ENCODE measurements at regions not wholly inside any gene's neighbourhood (a gene's known extent, or its start where the extent isn't known, plus 50 kb on each side); places are given as distances from the start of the nearest gene placed in this dataset.

DNA sequence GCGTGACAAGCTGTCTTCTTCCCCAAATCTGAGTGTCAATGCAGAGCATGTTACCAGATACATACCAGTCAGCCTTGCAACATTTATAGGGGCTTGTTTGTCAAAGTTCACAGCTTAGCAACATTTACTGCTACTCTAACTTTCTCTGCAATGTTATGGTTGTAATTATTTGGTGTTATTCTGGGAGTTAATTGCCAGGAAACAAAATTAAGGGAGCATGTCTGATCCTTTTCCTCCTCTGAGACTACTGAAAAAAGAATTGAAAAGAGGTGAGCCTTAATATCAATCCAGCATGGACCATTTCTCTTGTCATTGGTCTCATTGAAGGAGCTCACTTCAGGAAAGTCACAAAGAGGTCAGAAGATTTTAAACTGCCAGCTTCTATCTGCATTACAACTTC, 465.6 kb upstream of the LINC00305 start:
- TF ChIP-seq, protein P1, sequence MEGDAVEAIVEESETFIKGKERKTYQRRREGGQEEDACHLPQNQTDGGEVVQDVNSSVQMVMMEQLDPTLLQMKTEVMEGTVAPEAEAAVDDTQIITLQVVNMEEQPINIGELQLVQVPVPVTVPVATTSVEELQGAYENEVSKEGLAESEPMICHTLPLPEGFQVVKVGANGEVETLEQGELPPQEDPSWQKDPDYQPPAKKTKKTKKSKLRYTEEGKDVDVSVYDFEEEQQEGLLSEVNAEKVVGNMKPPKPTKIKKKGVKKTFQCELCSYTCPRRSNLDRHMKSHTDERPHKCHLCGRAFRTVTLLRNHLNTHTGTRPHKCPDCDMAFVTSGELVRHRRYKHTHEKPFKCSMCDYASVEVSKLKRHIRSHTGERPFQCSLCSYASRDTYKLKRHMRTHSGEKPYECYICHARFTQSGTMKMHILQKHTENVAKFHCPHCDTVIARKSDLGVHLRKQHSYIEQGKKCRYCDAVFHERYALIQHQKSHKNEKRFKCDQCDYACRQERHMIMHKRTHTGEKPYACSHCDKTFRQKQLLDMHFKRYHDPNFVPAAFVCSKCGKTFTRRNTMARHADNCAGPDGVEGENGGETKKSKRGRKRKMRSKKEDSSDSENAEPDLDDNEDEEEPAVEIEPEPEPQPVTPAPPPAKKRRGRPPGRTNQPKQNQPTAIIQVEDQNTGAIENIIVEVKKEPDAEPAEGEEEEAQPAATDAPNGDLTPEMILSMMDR (conservative IDR thresholded peaks at IDR 0.05; ENCODE audit: low read depth, low read length): no peak

DNA sequence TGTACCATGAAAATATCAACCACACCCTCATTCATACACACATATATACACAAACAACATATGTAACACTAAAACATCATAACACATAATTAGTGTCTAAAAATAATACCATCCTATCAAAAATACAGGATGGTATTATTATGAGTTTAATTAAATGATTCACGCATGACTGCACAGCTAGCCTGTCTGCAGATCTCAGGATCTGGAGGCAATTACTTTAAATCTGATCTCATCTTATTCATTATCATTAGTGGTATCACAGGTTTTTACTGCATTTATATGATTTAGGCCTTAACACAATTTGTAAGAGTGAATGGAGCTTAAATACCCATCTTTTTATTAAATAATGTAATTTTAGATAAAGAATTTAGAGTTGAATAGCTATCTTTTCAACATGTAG, 443.4 kb upstream of the LINC00305 start:
- Histone ChIP-seq H3K4me1 (ENCODE audit: low read depth, poor library complexity, severe bottlenecking) (peaks cover 10% of the 10 kb centered on the region), H3K27me3 (ENCODE audit: insufficient read depth, low read depth) (no peaks in the 10 kb centered on the region), H3K4me2 (no peak overlapping the region), H3K27ac (no peak overlapping the region), H3K9ac (no peak overlapping the region), H3K36me3 (ENCODE audit: insufficient read depth) (no peaks in the 10 kb centered on the region), H3K79me2 (ENCODE audit: insufficient read depth, low read depth) (no peaks in the 10 kb centered on the region), H2AFZ (ENCODE audit: low read depth) (no peak overlapping the region), H4K20me1 (ENCODE audit: insufficient read depth) (no peaks in the 10 kb centered on the region), H3K4me3 (IDR thresholded peaks at IDR 0.05; ENCODE audit: insufficient read depth, low read depth, low read length) (no peak overlapping the region)
- TF ChIP-seq, protein P1 (conservative IDR thresholded peaks at IDR 0.05; ENCODE audit: low read depth, low read length): no peak

More for the DNA sequence above, 465.6 kb upstream of the LINC00305 start:
- H3K9ac ChIP-seq: no peak overlapping the region
- H3K79me2 ChIP-seq (ENCODE audit: insufficient read depth, low read depth): no peaks in the 10 kb centered on the region
- H3K36me3 ChIP-seq (ENCODE audit: insufficient read depth): no peaks in the 10 kb centered on the region
- H3K27ac ChIP-seq: no peak overlapping the region
- no peak overlapping the region for H3K4me3 ChIP-seq (IDR thresholded peaks at IDR 0.05; ENCODE audit: insufficient read depth, low read depth, low read length)
- H3K4me1 ChIP-seq (ENCODE audit: low read depth, poor library complexity, severe bottlenecking): no peaks in the 10 kb centered on the region
- no peak overlapping the region for H3K4me2 ChIP-seq
- H2AFZ ChIP-seq (ENCODE audit: low read depth): no peak overlapping the region
- no peaks in the 10 kb centered on the region for H4K20me1 ChIP-seq (ENCODE audit: insufficient read depth)
- no peaks in the 10 kb centered on the region for H3K27me3 ChIP-seq (ENCODE audit: insufficient read depth, low read depth)

DNA sequence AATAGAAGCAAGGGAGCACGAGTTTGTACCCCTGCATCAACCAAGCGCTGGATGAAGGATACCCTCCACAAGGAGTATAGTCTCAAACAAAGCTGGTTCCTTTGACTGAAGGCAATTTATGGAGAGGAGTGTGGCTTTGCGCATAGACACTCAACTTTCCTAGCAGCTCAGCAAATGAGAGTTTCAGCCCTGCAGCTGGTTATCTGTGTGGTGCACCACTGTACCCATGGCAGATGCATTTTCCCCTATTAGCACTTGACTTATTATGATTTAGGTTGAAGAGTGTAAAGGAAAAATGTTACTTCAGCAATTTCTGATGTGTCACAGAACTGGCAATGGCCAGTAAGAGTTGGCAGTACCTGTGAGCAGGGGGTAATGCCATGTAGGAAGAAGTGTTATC, 440.1 kb upstream of the LINC00305 start:
- TF ChIP-seq, protein P1 (conservative IDR thresholded peaks at IDR 0.05; ENCODE audit: low read depth, low read length): no peak
- Histone ChIP-seq H3K36me3 (ENCODE audit: insufficient read depth) (no peaks in the 10 kb centered on the region), H3K4me1 (ENCODE audit: low read depth, poor library complexity, severe bottlenecking) (peaks cover 10% of the 10 kb centered on the region), H3K79me2 (ENCODE audit: insufficient read depth, low read depth) (no peaks in the 10 kb centered on the region), H2AFZ (ENCODE audit: low read depth) (no peak overlapping the region), H3K27ac (no peak overlapping the region), H3K27me3 (ENCODE audit: insufficient read depth, low read depth) (no peaks in the 10 kb centered on the region), H4K20me1 (ENCODE audit: insufficient read depth) (no peaks in the 10 kb centered on the region), H3K9ac (no peak overlapping the region), H3K4me3 (IDR thresholded peaks at IDR 0.05; ENCODE audit: insufficient read depth, low read depth, low read length) (no peak overlapping the region), H3K4me2 (no peak overlapping the region)

DNA sequence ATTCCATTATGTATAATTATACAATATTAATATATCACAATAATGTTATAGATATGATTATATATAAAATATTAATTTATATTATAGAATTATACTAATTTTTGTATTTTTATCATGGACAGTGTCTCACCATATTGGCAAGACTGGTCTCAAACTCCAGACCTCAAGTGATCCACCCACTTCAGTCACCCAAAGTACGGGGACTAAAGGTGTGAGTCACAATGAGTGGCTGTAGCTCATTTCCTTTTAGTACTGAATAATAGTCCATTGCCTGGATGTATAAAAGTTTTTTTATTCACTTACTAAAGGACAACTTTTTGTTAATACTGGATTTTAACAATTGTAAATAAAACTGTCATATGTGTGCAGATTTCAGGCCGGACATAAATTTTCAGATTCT, 417.6 kb upstream of the LINC00305 start:
- Histone ChIP-seq H3K79me2 (ENCODE audit: insufficient read depth, low read depth) (no peaks in the 10 kb centered on the region), H3K4me3 (IDR thresholded peaks at IDR 0.05; ENCODE audit: insufficient read depth, low read depth, low read length) (no peak overlapping the region), H2AFZ (ENCODE audit: low read depth) (no peak overlapping the region), H3K9ac (no peak overlapping the region), H3K4me1 (ENCODE audit: low read depth, poor library complexity, severe bottlenecking) (peaks cover 11% of the 10 kb centered on the region), H3K4me2 (no peak overlapping the region), H3K27me3 (ENCODE audit: insufficient read depth, low read depth) (no peaks in the 10 kb centered on the region), H3K36me3 (ENCODE audit: insufficient read depth) (no peaks in the 10 kb centered on the region), H4K20me1 (ENCODE audit: insufficient read depth) (no peaks in the 10 kb centered on the region), H3K27ac (no peak overlapping the region)
- TF ChIP-seq, protein P1 (conservative IDR thresholded peaks at IDR 0.05; ENCODE audit: low read depth, low read length): no peak

Data from KMS-11 (cell line).